CD14-positive monocyte (primary cell): ENCODE measurements at regions not wholly inside any gene's neighbourhood (a gene's known extent, or its start where the extent isn't known, plus 50 kb on each side); places are given as distances from the start of the nearest gene placed in this dataset.

ENCODE experiments used
- DNase-seq, 3 donors: peaks; one replicate each; pipeline ENCODE4 v3.0.0-alpha.2; 2011 to 2022
- H2AFZ ChIP-seq: 2 replicates; pipeline ENCODE4 v1.6.0; 2012; ENCODE audit warnings: mild to moderate bottlenecking, low read depth, low read length, inconsistent platforms; ENCODE audit not compliant: insufficient read depth, poor library complexity, severe bottlenecking
- H3K27ac ChIP-seq, 2 donors: 1 replicate in 1 of 2; 2 replicates in 1 of 2; pipeline ENCODE4 v1.5.1; 2012 to 2013; ENCODE audit warnings: low read length in 2 of 2, control low read depth in 1 of 2, inconsistent platforms in 1 of 2, low read depth in 1 of 2, mild to moderate bottlenecking in 1 of 2
- H3K27me3 ChIP-seq, 2 donors: one replicate each; pipeline versions ENCODE4 v1.6.0 to v1.6.1; 2011 to 2013; ENCODE audit warnings: low read length in 2 of 2; ENCODE audit not compliant: control insufficient read depth in 2 of 2, insufficient read depth in 2 of 2
- H3K36me3 ChIP-seq, 2 donors: replicated peaks in 1 of 2; 1 replicate in 1 of 2; 2 replicates in 1 of 2; pipeline versions ENCODE4 v1.5.1 to v1.6.1; 2012 to 2013; ENCODE audit warnings: low read length in 2 of 2, control low read depth in 1 of 2, inconsistent platforms in 1 of 2, mild to moderate bottlenecking in 1 of 2; ENCODE audit not compliant: insufficient read depth in 2 of 2, control insufficient read depth in 1 of 2
- H3K4me1 ChIP-seq, 2 donors: 1 replicate in 1 of 2; 2 replicates in 1 of 2; pipeline versions ENCODE4 v1.5.1 to v1.6.1; 2012 to 2013; ENCODE audit warnings: low read length in 2 of 2, control low read depth in 1 of 2, inconsistent platforms in 1 of 2, mild to moderate bottlenecking in 1 of 2, moderate library complexity in 1 of 2; ENCODE audit not compliant: insufficient read depth in 2 of 2, control insufficient read depth in 1 of 2
- H3K4me2 ChIP-seq: replicated peaks from 2 replicates; pipeline ENCODE3; 2012; ENCODE audit warnings: low read length, moderate library complexity, mild to moderate bottlenecking; ENCODE audit not compliant: poor library complexity, severe bottlenecking; ENCODE audit errors: extremely low read depth
- H3K4me3 ChIP-seq, 3 experiments: fragments of 200-600 bp in 1 of 3; sonication (generic) in 1 of 3; replicated peaks in 1 of 3; 1 replicate in 2 of 3; 2 replicates in 1 of 3; pipeline ENCODE4 v1.5.1; 2011 to 2013; ENCODE audit warnings: low read length in 3 of 3, mild to moderate bottlenecking in 3 of 3, control low read depth in 2 of 3, low read depth in 2 of 3, inconsistent platforms in 1 of 3, moderate library complexity in 1 of 3
- H3K79me2 ChIP-seq: 2 replicates; pipeline ENCODE4 v1.6.0; 2012; ENCODE audit warnings: mild to moderate bottlenecking, control low read depth, inconsistent platforms, low read length, moderate library complexity; ENCODE audit not compliant: insufficient read depth
- H3K9ac ChIP-seq: 2 replicates; pipeline ENCODE4 v1.6.0; 2017; ENCODE audit warnings: low read length, mild to moderate bottlenecking; ENCODE audit not compliant: insufficient read depth, poor library complexity, severe bottlenecking
- H3K9me3 ChIP-seq, 2 donors: replicated peaks in 1 of 2; 1 replicate in 1 of 2; 2 replicates in 1 of 2; pipeline versions ENCODE4 v1.5.1 to v1.6.1; 2012 to 2013; ENCODE audit warnings: low read length in 2 of 2, control low read depth in 1 of 2; ENCODE audit not compliant: control insufficient read depth in 1 of 2, insufficient read depth in 1 of 2
- H4K20me1 ChIP-seq: 2 replicates; pipeline ENCODE4 v1.6.0; 2012; ENCODE audit warnings: mild to moderate bottlenecking, low read length, control low read depth, moderate library complexity; ENCODE audit not compliant: insufficient read depth
- H3K27ac Mint-ChIP-seq, 7 donors: one replicate each; pipeline ENCODE4 v1.8.0; 2020; ENCODE audit warnings: mild to moderate bottlenecking in 7 of 7, mixed read lengths in 7 of 7, moderate library complexity in 6 of 7, inconsistent platforms in 2 of 7
- H3K27me3 Mint-ChIP-seq, 3 donors: one replicate each; pipeline ENCODE4 v1.8.0; 2021 to 2022; ENCODE audit warnings: low read depth in 3 of 3, mild to moderate bottlenecking in 3 of 3, mixed read lengths in 3 of 3, moderate library complexity in 3 of 3, inconsistent platforms in 1 of 3
- H3K36me3 Mint-ChIP-seq, 2 donors: one replicate each; pipeline ENCODE4 v1.8.0; 2020; ENCODE audit warnings: mixed read lengths in 2 of 2, inconsistent platforms in 1 of 2, mild to moderate bottlenecking in 1 of 2
- H3K4me1 Mint-ChIP-seq: one replicate; pipeline ENCODE4 v1.8.0; 2020; ENCODE audit warnings: mild to moderate bottlenecking, mixed read lengths
- H3K4me3 Mint-ChIP-seq, 2 donors: one replicate each; pipeline ENCODE4 v1.8.0; 2020; ENCODE audit warnings: mild to moderate bottlenecking in 2 of 2, mixed read lengths in 2 of 2, moderate library complexity in 1 of 2
- H3K9me3 Mint-ChIP-seq, 7 donors: one replicate each; pipeline ENCODE4 v1.8.0; 2020 to 2022; ENCODE audit warnings: mixed read lengths in 7 of 7, mild to moderate bottlenecking in 6 of 7, moderate library complexity in 6 of 7, inconsistent platforms in 2 of 7
- CTCF ChIP-seq: fragments of 200-600 bp; IDR thresholded peaks from one replicate; pipeline ENCODE4 v1.8.0; 2022; ENCODE audit warnings: antibody characterized with exemption, mild to moderate bottlenecking
- WGBS: methylation state at CpG from one replicate; pipeline ENCODE4 v1.1.5; 2013; ENCODE audit warnings: missing lambda C conversion rate; ENCODE audit not compliant: insufficient coverage; 5-methylcytosine and 5-hydroxymethylcytosine counted together
- intact Hi-C, 2 donors: fragments of 100-400 bp; cut with micrococcal nuclease; formaldehyde crosslinking; loops; one replicate each; pipeline versions ENCODE4 v1.15.0 to v1.15.1; 2023

- H3K9me3 ChIP-seq, result no peaks in the 10 kb centered on the region
- H3K4me3 ChIP-seq, result no peak overlapping the region
- H3K4me1 ChIP-seq, result no peaks in the 10 kb centered on the region
- no peak overlapping the region for H3K27ac ChIP-seq
- DNase-seq, result no peak
- H4K20me1 ChIP-seq, result no peaks in the 10 kb centered on the region
- peaks cover 0 to 1% (median 0%) of the 10 kb centered on the region in 7 donors for H3K9me3 Mint-ChIP-seq
- no peaks in the 10 kb centered on the region for H3K4me1 Mint-ChIP-seq
- TF ChIP-seq CTCF, result no peak
- H3K4me3 Mint-ChIP-seq, result no peak overlapping the region
- H3K27me3 ChIP-seq, result no peaks in the 10 kb centered on the region
- H3K4me2 ChIP-seq, result no peak overlapping the region
- no peak overlapping the region for H3K9ac ChIP-seq
- peaks cover 0 to 6% (median 3%) of the 10 kb centered on the region in 3 donors for H3K27me3 Mint-ChIP-seq
- WGBS, result 92% methylated on average over 5 of the region's 7 CpGs
- no peaks in the 10 kb centered on the region for H3K36me3 ChIP-seq
- H2AFZ ChIP-seq, result no peak overlapping the region
- H3K79me2 ChIP-seq, result no peaks in the 10 kb centered on the region
- no peaks in the 10 kb centered on the region for H3K36me3 Mint-ChIP-seq
- H3K27ac Mint-ChIP-seq, result no peak overlapping the region
- intact Hi-C loops, result no loop called here
Observed at GRCh38 chr10:128386231-128386630, 260.0 kb upstream of the MKI67 start.

- Mint-ChIP-seq H3K27ac (no peak overlapping the region), H3K36me3 (no peaks in the 10 kb centered on the region), H3K4me3 (no peak overlapping the region), H3K9me3 (peaks cover 0 to 3% (median 0%) of the 10 kb centered on the region in 7 donors), H3K27me3 (peaks cover 0 to 6% (median 3%) of the 10 kb centered on the region in 3 donors), H3K4me1 (no peaks in the 10 kb centered on the region)
- WGBS, result 95% methylated on average over 22 of the region's 24 CpGs
- no peaks in the 10 kb centered on the region for H3K79me2 ChIP-seq
- H3K27me3 ChIP-seq, result no peaks in the 10 kb centered on the region
- intact Hi-C loops, result no loop called here
- no peaks in the 10 kb centered on the region for H3K36me3 ChIP-seq
- H2AFZ ChIP-seq, result no peak overlapping the region
- no peaks in the 10 kb centered on the region for H3K4me1 ChIP-seq
- H3K4me2 ChIP-seq, result no peak overlapping the region
- H4K20me1 ChIP-seq, result no peaks in the 10 kb centered on the region
- no peak for DNase-seq
- H3K27ac ChIP-seq, result no peak overlapping the region
- H3K9me3 ChIP-seq, result no peaks in the 10 kb centered on the region
- TF ChIP-seq CTCF, result no peak
- no peak overlapping the region for H3K9ac ChIP-seq
- H3K4me3 ChIP-seq, result no peak overlapping the region
Observed at GRCh38 chr10:128386816-128387604, 260.8 kb upstream of the MKI67 start.
